ENCODE measurements at regions not wholly inside any gene's neighbourhood (a gene's known extent, or its start where the extent isn't known, plus 50 kb on each side); places are given as distances from the start of the nearest gene placed in this dataset.
"Not testable (repeated sequence)": the region's sequence is repeated elsewhere in the genome, so short reads cannot be mapped to it uniquely, and the experiment has no call there.

- no peak for DNase-seq (ENCODE audit: low read depth)
Observed at GRCh38 chr9:124125651-124125977, 114.0 kb downstream of the LHX2 start.

GRCh38 chr9:124126648-124127646 lies 115.4 kb downstream of the LHX2 start:
- DNase-seq (ENCODE audit: low read depth), result peak; percentile 65

GRCh38 chr9:124128568-124129166 lies 117.1 kb downstream of the LHX2 start:
- DNase-seq (ENCODE audit: low read depth), result peak; percentile 81

- no peak for DNase-seq (ENCODE audit: low read depth)
Observed at GRCh38 chr9:124130277-124131075, 118.9 kb downstream of the LHX2 start.

GRCh38 chr9:124131518-124131917 lies 120.0 kb downstream of the LHX2 start:
- not testable (repeated sequence) for DNase-seq (ENCODE audit: low read depth)

- peak; percentile 69 for DNase-seq (ENCODE audit: low read depth)
Observed at GRCh38 chr9:124132671-124133147, 121.1 kb downstream of the LHX2 start.

GRCh38 chr9:124133727-124134126 lies 122.2 kb downstream of the LHX2 start:
- DNase-seq (ENCODE audit: low read depth), result peak; percentile 46

GRCh38 chr9:124134526-124134925 lies 123.0 kb downstream of the LHX2 start:
- DNase-seq (ENCODE audit: low read depth), result no peak

GRCh38 chr9:124135813-124136365 lies 121.9 kb upstream of the NEK6 start:
- DNase-seq (ENCODE audit: low read depth), result no peak

- DNase-seq (ENCODE audit: low read depth), result no peak
Observed at GRCh38 chr9:124137009-124137943, 120.5 kb upstream of the NEK6 start.

GRCh38 chr9:124137944-124138335 lies 119.8 kb upstream of the NEK6 start:
- DNase-seq (ENCODE audit: low read depth), result no peak

- DNase-seq (ENCODE audit: low read depth), result peak; percentile 64
Observed at GRCh38 chr9:124139001-124139400, 118.7 kb upstream of the NEK6 start.

GRCh38 chr9:124140941-124141568 lies 116.7 kb upstream of the NEK6 start:
- no peak for DNase-seq (ENCODE audit: low read depth)

- peak; percentile 72 for DNase-seq (ENCODE audit: low read depth)
Observed at GRCh38 chr9:124144561-124145123, 113.1 kb upstream of the NEK6 start.

- no peak for DNase-seq (ENCODE audit: low read depth)
Observed at GRCh38 chr9:124146031-124146561, 111.7 kb upstream of the NEK6 start.

- DNase-seq (ENCODE audit: low read depth), result peak; percentile 48
Observed at GRCh38 chr9:124149992-124150391, 107.8 kb upstream of the NEK6 start.

- no peak for DNase-seq (ENCODE audit: low read depth)
Observed at GRCh38 chr9:124163760-124164255, 93.9 kb upstream of the NEK6 start.

- DNase-seq (ENCODE audit: low read depth), result no peak
Observed at GRCh38 chr9:124164811-124165210, 92.9 kb upstream of the NEK6 start.

GRCh38 chr9:124174433-124174832 lies 83.3 kb upstream of the NEK6 start:
- no peak for DNase-seq (ENCODE audit: low read depth)

GRCh38 chr9:124177522-124177921 lies 80.2 kb upstream of the NEK6 start:
- not testable (repeated sequence) for DNase-seq (ENCODE audit: low read depth)
